Brain microvascular endothelial cell (primary cell): ENCODE measurements at regions not wholly inside any gene's neighbourhood (a gene's known extent, or its start where the extent isn't known, plus 50 kb on each side); places are given as distances from the start of the nearest gene placed in this dataset.

Experiments used
- DNase-seq: peaks from one replicate; pipeline ENCODE4 v3.0.0-alpha.2; 2020
- H3K27ac ChIP-seq: fragments of 250-450 bp; sonication (Bioruptor Pico); 2 replicates; pipeline ENCODE4 v1.5.1; 2020; ENCODE audit warnings: mild to moderate bottlenecking, moderate library complexity
- H3K27me3 ChIP-seq: fragments of 250-450 bp; sonication (Bioruptor Pico); replicated peaks from 2 replicates; pipeline ENCODE4 v1.5.1; 2020; ENCODE audit warnings: mild to moderate bottlenecking
- H3K36me3 ChIP-seq: fragments of 250-450 bp; sonication (Bioruptor Pico); replicated peaks from 2 replicates; pipeline ENCODE4 v1.5.1; 2020; ENCODE audit warnings: mild to moderate bottlenecking
- H3K4me3 ChIP-seq: 2 replicates; pipeline ENCODE4 v1.5.1; 2011; ENCODE audit warnings: low read depth, mild to moderate bottlenecking, control low read depth, low read length, moderate library complexity
- CTCF ChIP-seq: IDR thresholded peaks from 2 replicates; pipeline ENCODE4 v1.5.1; 2011; ENCODE audit warnings: low read depth, mild to moderate bottlenecking, moderate library complexity, low read length, control low read depth, inconsistent platforms; ENCODE audit errors: missing control alignments
- in situ Hi-C: cut with HindIII; loops from 2 replicates; pipeline ENCODE4 v1.10.0; 2017; ENCODE audit warnings: low sequenced_read_pairs, low pct_ligation_motif_present

DNA sequence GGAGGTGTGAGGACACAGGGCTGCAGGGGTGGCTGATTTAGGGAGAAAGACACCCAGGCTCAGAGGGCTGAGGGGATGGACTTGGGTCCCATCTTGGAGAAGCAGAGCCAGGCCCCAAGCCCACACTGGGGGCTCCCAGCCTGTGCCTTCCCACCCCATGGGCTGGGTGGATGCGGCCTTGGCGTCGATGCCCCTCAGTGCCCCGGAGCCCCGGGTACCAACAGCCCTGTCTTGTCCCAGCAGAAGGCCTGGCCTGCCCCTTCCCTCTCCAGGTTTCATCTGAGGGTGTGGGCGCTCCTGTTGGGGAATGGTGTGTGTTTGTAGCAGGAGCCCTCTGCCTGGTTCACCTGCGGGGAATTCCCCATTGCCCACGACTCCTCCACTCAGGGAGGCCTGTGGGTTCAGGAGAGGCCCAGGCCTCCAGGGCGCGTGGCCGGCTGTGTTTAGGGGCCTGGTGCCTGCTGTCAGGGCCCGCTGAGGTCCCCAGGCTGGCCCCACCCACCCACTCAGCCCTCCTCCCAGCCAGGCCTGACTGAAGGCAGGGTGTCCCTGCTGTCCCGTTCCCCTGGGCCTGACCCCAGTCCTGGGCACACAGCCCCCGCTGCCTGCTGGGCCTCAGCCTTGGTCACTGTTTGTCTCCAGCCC lies 51.1 kb upstream of the BEGAIN start:
- TF ChIP-seq CTCF: no peak
- DNase-seq: no peak
- Histone ChIP-seq H3K27ac (no peak overlapping the region), H3K4me3 (no peak overlapping the region), H3K36me3 (no peaks in the 10 kb centered on the region), H3K27me3 (peaks cover 9% of the 10 kb centered on the region)
- in situ Hi-C loops: no loop called here

DNA sequence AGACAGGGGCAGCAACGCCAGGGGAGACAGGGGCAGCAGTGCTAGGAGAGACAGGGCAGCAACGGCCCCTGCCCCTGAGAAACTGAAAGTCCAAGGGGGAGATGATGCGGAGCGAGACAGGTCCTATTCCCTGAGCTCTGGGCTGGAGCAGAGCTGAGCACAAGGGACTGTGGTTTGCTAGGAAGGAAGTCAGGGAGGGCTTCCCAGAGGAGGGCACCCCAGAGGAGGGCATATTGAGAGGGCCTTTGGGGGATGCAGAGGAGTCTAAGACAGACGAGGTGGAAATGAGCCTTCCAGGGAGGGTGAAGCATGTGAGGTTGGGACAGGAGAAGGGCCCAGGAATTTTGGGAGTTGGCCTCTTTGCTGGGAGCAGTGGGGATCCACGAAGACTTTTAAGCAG lies 52.1 kb upstream of the BEGAIN start:
- no peak overlapping the region for H3K27ac ChIP-seq
- no peak for DNase-seq
- H3K36me3 ChIP-seq: no peaks in the 10 kb centered on the region
- H3K27me3 ChIP-seq: peaks cover 6% of the 10 kb centered on the region
- TF ChIP-seq CTCF: no peak
- in situ Hi-C loops: no loop called here
- no peak overlapping the region for H3K4me3 ChIP-seq

DNA sequence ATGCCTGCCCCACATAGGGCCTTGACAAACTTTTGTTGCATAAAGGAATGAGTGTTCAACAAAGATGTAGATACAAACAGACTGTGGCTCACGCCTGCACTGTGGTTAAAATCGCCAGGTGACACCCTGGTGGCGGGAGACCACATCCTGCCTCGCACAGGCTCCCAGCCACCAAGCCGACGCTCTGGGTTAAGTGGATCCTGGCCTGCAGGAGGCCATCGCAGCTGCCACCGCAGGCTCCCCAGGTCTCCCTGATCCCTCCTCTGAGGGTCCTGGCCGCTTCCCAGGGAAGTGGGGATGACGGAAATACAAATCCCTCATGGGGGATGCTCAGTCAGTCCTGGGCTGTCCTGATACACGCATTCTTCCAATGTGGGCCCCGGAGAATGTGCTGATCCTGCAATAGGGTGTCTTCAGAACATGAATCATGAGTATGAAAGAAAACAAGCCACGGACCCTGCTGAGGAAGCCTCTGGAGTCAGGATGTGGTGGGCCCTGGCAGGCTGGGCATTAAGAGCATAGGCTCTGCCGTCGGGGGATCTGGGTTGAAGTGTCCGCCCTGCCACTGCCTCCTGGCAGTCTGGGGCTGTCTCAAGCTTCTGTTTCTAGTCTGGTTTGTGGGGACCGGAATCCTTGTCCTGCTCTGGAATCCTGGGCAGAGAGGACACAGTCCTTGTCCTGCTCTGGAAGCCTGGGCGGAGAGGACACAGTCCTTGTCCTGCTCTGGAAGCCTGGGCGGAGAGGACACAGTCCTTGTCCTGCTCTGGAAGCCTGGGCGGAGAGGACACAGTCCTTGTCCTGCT lies 53.5 kb upstream of the BEGAIN start:
- Histone ChIP-seq H3K27me3 (no peaks in the 10 kb centered on the region), H3K27ac (no peak overlapping the region), H3K36me3 (no peaks in the 10 kb centered on the region), H3K4me3 (no peak overlapping the region)
- in situ Hi-C loops: no loop called here
- DNase-seq: peak; percentile 78
- no peak for TF ChIP-seq CTCF

DNA sequence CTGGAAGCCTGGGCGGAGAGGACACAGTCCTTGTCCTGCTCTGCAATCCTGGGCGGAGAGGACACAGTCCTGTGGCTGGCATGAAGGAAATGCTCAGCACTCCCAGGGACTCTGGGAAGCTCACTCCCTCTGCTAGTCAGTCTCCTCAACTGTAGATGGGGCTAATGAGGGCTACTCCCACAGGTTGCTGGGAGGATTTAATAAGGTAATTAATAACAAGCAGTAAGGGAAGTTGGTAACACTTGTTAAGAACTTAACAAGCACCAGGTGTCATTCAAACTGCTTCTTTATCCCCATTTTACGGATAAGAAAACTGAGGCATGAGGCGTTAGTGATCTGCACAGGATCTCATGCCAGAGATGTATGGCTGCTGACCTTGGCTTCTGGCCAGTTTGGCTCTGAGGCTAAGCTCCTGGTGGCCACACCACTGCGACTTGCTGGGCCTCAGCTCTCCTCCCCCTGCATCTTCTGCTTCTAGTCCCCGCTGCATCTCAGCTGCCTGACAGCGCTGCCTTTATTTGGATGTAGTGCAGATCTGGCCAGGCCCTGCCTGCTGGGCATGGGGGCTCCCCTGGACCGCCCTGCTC lies 54.1 kb upstream of the BEGAIN start:
- Histone ChIP-seq H3K27ac (no peak overlapping the region), H3K36me3 (no peaks in the 10 kb centered on the region), H3K4me3 (no peak overlapping the region), H3K27me3 (no peaks in the 10 kb centered on the region)
- TF ChIP-seq CTCF: no peak
- DNase-seq: no peak
- in situ Hi-C loops: no loop called here

- Histone ChIP-seq H3K27me3 (no peaks in the 10 kb centered on the region), H3K27ac (no peak overlapping the region), H3K4me3 (no peak overlapping the region), H3K36me3 (no peaks in the 10 kb centered on the region)
- TF ChIP-seq CTCF: no peak
- no peak for DNase-seq
- in situ Hi-C loops: no loop called here
Observed at GRCh38 chr14:100643426-100643825, 56.2 kb upstream of the BEGAIN start.
